Astrocyte (in vitro differentiated cells and primary cell): ENCODE measurements at regions not wholly inside any gene's neighbourhood (a gene's known extent, or its start where the extent isn't known, plus 50 kb on each side); places are given as distances from the start of the nearest gene placed in this dataset.

Experiments
- DNase-seq: peaks from one replicate; pipeline ENCODE4 v3.0.0-alpha.2; 2010; ENCODE audit warnings: low read depth
- FAIRE-seq: peaks from 2 replicates; lab custom pipeline; 2011; peaks lifted over from hg19 to GRCh38; lab: Jason Lieb, UNC
- H2AFZ ChIP-seq: 2 replicates; pipeline ENCODE4 v1.6.0; 2012; ENCODE audit warnings: low read depth, low read length, inconsistent platforms
- H3K27ac ChIP-seq: 2 replicates; pipeline ENCODE4 v1.5.1; 2011; ENCODE audit warnings: low read depth, low read length, inconsistent platforms
- H3K27me3 ChIP-seq: 2 replicates; pipeline ENCODE4 v1.6.0; 2011; ENCODE audit warnings: low read length, inconsistent platforms; ENCODE audit not compliant: insufficient read depth
- H3K36me3 ChIP-seq: 2 replicates; pipeline ENCODE4 v1.5.1; 2011; ENCODE audit warnings: low read length, inconsistent platforms; ENCODE audit not compliant: insufficient read depth
- H3K4me1 ChIP-seq: 2 replicates; pipeline ENCODE4 v1.5.1; 2011; ENCODE audit warnings: low read length, inconsistent platforms; ENCODE audit not compliant: insufficient read depth
- H3K4me2 ChIP-seq: 2 replicates; pipeline ENCODE4 v1.6.0; 2012; ENCODE audit warnings: low read length, inconsistent platforms
- H3K4me3 ChIP-seq: 2 replicates; pipeline ENCODE4 v1.5.1; 2011; ENCODE audit warnings: low read depth, mild to moderate bottlenecking, low read length, inconsistent platforms; ENCODE audit not compliant: insufficient read depth
- H3K79me2 ChIP-seq: 2 replicates; pipeline ENCODE4 v1.6.0; 2012; ENCODE audit warnings: mild to moderate bottlenecking, low read length, inconsistent platforms; ENCODE audit not compliant: insufficient read depth
- H3K9ac ChIP-seq: 2 replicates; pipeline ENCODE4 v1.6.0; 2012; ENCODE audit warnings: mild to moderate bottlenecking, low read length, inconsistent platforms
- H3K9me3 ChIP-seq: 2 replicates; pipeline ENCODE4 v1.5.1; 2012; ENCODE audit warnings: low read depth, mild to moderate bottlenecking, low read length, inconsistent platforms; ENCODE audit not compliant: insufficient read depth
- H4K20me1 ChIP-seq: 2 replicates; pipeline ENCODE4 v1.6.0; 2012; ENCODE audit warnings: low read length, inconsistent platforms; ENCODE audit not compliant: insufficient read depth
- H3K27ac Mint-ChIP-seq: one replicate; pipeline ENCODE4 v1.8.0; 2021; ENCODE audit warnings: mild to moderate bottlenecking, mixed read lengths; ENCODE audit not compliant: unreplicated experiment
- H3K27me3 Mint-ChIP-seq: one replicate; pipeline ENCODE4 v1.8.0; 2021; ENCODE audit warnings: low read depth, mixed read lengths; ENCODE audit not compliant: unreplicated experiment
- H3K36me3 Mint-ChIP-seq: one replicate; pipeline ENCODE4 v1.8.0; 2021; ENCODE audit warnings: low read depth, mixed read lengths; ENCODE audit not compliant: unreplicated experiment
- H3K4me1 Mint-ChIP-seq: one replicate; pipeline ENCODE4 v1.8.0; 2021; ENCODE audit warnings: low read depth, mixed read lengths; ENCODE audit not compliant: unreplicated experiment
- H3K4me3 Mint-ChIP-seq: one replicate; pipeline ENCODE4 v1.8.0; 2021; ENCODE audit warnings: mild to moderate bottlenecking, moderate library complexity, mixed read lengths; ENCODE audit not compliant: unreplicated experiment
- H3K9me3 Mint-ChIP-seq: one replicate; pipeline ENCODE4 v1.8.0; 2021; ENCODE audit warnings: mild to moderate bottlenecking, mixed read lengths; ENCODE audit not compliant: unreplicated experiment
- EZH2 ChIP-seq: IDR thresholded peaks from 2 replicates; pipeline ENCODE4 v1.6.1; 2012; ENCODE audit warnings: mild to moderate bottlenecking, low read length, inconsistent platforms; ENCODE audit not compliant: insufficient read depth
- TF ChIP-seq, protein P1 (sequence below): IDR thresholded peaks from 2 replicates; pipeline ENCODE4 v1.5.1; 2011; ENCODE audit warnings: low read depth, mild to moderate bottlenecking, inconsistent platforms, low read length, moderate library complexity; ENCODE audit not compliant: insufficient read depth

DNA sequence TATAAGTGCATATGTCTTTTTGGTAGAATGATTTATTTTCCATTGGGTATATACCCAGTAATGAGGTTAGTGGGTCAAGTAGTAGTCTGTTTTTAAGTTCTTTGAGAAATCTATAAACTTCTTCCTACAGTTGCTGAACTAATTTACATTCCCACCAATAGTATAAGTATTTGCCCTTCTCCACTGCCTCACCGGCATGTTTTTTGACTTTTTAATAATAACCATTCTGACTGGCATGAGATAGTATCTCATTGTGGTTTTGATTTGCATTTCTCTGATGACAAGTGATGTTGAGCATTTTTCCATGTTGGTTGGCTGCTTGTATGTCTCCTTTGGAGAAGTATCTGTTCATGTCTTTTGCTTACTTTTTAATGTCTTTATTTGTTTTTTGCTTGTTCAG lies 94.1 kb upstream of the TP63 start:
- H3K36me3 Mint-ChIP-seq = no peaks in the 10 kb centered on the region
- H3K4me1 Mint-ChIP-seq = peaks cover 5% of the 10 kb centered on the region
- peaks cover 22% of the 10 kb centered on the region for H3K27me3 Mint-ChIP-seq
- no peak overlapping the region for H3K4me2 ChIP-seq
- H3K4me3 Mint-ChIP-seq = no peak overlapping the region
- H3K27ac ChIP-seq = no peak overlapping the region
- no peak overlapping the region for H3K9ac ChIP-seq
- no peak for TF ChIP-seq EZH2
- TF ChIP-seq, protein P1, sequence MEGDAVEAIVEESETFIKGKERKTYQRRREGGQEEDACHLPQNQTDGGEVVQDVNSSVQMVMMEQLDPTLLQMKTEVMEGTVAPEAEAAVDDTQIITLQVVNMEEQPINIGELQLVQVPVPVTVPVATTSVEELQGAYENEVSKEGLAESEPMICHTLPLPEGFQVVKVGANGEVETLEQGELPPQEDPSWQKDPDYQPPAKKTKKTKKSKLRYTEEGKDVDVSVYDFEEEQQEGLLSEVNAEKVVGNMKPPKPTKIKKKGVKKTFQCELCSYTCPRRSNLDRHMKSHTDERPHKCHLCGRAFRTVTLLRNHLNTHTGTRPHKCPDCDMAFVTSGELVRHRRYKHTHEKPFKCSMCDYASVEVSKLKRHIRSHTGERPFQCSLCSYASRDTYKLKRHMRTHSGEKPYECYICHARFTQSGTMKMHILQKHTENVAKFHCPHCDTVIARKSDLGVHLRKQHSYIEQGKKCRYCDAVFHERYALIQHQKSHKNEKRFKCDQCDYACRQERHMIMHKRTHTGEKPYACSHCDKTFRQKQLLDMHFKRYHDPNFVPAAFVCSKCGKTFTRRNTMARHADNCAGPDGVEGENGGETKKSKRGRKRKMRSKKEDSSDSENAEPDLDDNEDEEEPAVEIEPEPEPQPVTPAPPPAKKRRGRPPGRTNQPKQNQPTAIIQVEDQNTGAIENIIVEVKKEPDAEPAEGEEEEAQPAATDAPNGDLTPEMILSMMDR = no peak
- peaks cover 21% of the 10 kb centered on the region for H3K27me3 ChIP-seq
- H3K9me3 ChIP-seq = no peaks in the 10 kb centered on the region
- H4K20me1 ChIP-seq = no peaks in the 10 kb centered on the region
- peaks cover 2% of the 10 kb centered on the region for H3K9me3 Mint-ChIP-seq
- FAIRE-seq = no peak
- no peak overlapping the region for H2AFZ ChIP-seq
- no peak overlapping the region for H3K27ac Mint-ChIP-seq
- H3K36me3 ChIP-seq = no peaks in the 10 kb centered on the region
- no peaks in the 10 kb centered on the region for H3K4me1 ChIP-seq
- no peak overlapping the region for H3K4me3 ChIP-seq
- DNase-seq = no peak
- no peaks in the 10 kb centered on the region for H3K79me2 ChIP-seq

DNA sequence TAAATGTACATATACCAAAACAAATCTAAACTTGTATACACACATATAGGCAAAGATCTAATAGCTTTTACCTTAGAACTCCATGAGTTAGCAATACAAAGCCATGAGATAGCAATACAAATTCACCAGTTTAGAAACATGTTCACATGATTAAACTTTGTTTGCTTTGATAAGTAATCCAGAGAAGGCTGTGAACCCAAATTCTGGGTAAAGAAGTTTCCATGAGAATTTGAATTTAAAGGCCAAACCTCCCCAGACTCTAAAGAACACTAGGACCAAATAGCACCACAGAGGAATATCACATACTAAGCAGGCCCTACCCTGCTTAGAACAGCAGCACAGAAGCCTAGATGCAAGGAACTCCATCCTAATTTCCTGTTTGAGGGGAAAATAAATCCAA lies 83.7 kb upstream of the TP63 start:
- peaks cover 4% of the 10 kb centered on the region for H3K9me3 ChIP-seq
- H3K27ac ChIP-seq = no peak overlapping the region
- Mint-ChIP-seq H3K9me3 (peaks cover 16% of the 10 kb centered on the region), H3K36me3 (peaks cover 6% of the 10 kb centered on the region), H3K27ac (no peak overlapping the region), H3K4me1 (no peaks in the 10 kb centered on the region), H3K4me3 (no peak overlapping the region), H3K27me3 (peaks cover 4% of the 10 kb centered on the region)
- H3K36me3 ChIP-seq = no peaks in the 10 kb centered on the region
- no peak overlapping the region for H2AFZ ChIP-seq
- H3K9ac ChIP-seq = no peak overlapping the region
- FAIRE-seq = no peak
- DNase-seq = no peak
- no peaks in the 10 kb centered on the region for H3K27me3 ChIP-seq
- H3K4me1 ChIP-seq = no peaks in the 10 kb centered on the region
- H3K4me2 ChIP-seq = no peak overlapping the region
- H3K79me2 ChIP-seq = no peaks in the 10 kb centered on the region
- TF ChIP-seq EZH2 = no peak
- TF ChIP-seq, protein P1 = no peak
- no peaks in the 10 kb centered on the region for H4K20me1 ChIP-seq
- H3K4me3 ChIP-seq = no peak overlapping the region

DNA sequence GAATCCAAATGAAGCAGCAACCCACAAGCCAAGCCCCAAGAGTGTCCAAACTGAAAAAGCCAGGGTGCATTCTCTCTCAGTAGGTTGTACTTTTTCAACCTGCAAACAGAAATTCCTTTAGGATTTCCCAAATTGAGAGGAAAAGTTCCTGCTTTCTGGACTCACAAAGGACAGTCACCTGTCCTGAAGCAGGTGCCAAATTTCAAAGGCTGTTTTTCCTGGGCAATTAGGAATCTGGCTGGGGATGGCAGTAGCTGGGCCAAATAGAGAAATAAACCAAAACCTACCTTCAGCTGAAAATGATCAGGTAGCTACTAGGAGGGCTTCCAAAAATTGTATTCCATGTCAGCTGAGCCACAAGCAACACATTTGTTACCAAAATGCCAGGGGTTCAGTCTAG lies 83.1 kb upstream of the TP63 start:
- no peak for DNase-seq
- Histone ChIP-seq H3K9ac (no peak overlapping the region), H4K20me1 (no peaks in the 10 kb centered on the region), H3K4me2 (no peak overlapping the region), H3K27me3 (no peaks in the 10 kb centered on the region), H3K79me2 (no peaks in the 10 kb centered on the region), H2AFZ (no peak overlapping the region), H3K4me1 (no peaks in the 10 kb centered on the region), H3K4me3 (no peak overlapping the region), H3K27ac (no peak overlapping the region), H3K9me3 (peaks cover 4% of the 10 kb centered on the region), H3K36me3 (no peaks in the 10 kb centered on the region)
- no peak for FAIRE-seq
- H3K36me3 Mint-ChIP-seq = peaks cover 6% of the 10 kb centered on the region
- TF ChIP-seq EZH2 = no peak
- TF ChIP-seq, protein P1 = no peak
- H3K4me3 Mint-ChIP-seq = no peak overlapping the region
- H3K9me3 Mint-ChIP-seq = peaks cover 16% of the 10 kb centered on the region
- H3K4me1 Mint-ChIP-seq = no peaks in the 10 kb centered on the region
- H3K27ac Mint-ChIP-seq = no peak overlapping the region
- H3K27me3 Mint-ChIP-seq = peaks cover 3% of the 10 kb centered on the region
